Hematopoietic multipotent progenitor cell treated with erythropoietin and hydrocortisone succinate and interleukin-3 and kit ligand, for 6 days (in vitro differentiated cells): ENCODE measurements at regions not wholly inside any gene's neighbourhood (a gene's known extent, or its start where the extent isn't known, plus 50 kb on each side); places are given as distances from the start of the nearest gene placed in this dataset.

Experiments used
- DNase-seq: peaks from one replicate; pipeline ENCODE4 v3.0.0-alpha.2; 2015

GRCh38 chr5:54672871-54673270, 155.3 kb downstream of the SNX18 start:
- DNase-seq, result no peak

DNA sequence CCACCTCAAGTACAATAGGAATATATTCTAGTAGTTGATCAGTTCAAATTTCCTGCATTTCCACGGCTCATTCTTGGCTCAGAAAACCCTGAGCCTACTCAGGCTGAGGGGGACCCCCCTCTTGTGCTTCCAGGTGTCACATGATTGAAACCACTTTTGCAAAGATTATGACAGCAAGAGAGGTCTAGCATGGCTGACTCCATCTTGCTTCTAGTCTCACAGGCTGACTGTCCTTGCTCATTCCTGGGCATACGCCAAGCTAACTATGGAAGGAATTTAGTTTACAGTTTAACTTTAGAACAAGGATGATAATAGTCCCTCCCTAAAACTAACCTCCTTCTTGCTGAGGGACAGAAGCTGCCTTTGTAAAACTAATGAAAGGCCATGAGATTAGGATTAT, 154.1 kb downstream of the SNX18 start:
- no peak for DNase-seq

GRCh38 chr5:54671111-54671531, 153.6 kb downstream of the SNX18 start:
- no peak for DNase-seq

GRCh38 chr5:54670281-54670680, 152.7 kb downstream of the SNX18 start:
- DNase-seq, result no peak

DNA sequence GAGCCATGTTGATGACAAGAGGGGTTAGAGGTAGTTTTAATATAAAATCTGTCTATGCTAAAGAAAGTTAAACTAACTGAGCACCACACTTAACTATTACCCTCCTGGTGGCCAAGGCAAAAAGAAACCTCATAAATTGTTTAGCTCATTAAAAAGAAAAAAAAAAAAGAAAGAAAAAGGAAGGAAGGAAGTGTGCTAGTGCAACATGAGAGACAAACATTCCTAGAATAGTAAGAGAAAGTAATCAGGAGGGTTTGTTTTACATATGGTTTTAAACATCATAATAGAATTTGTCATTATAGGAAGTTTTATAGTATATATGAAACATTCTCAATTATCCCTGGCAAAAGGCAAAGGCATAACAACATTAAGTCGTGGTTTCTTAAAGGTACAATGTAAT, 152.3 kb downstream of the SNX18 start:
- DNase-seq, result no peak

GRCh38 chr5:54669285-54669684, 151.7 kb downstream of the SNX18 start:
- DNase-seq, result no peak

DNA sequence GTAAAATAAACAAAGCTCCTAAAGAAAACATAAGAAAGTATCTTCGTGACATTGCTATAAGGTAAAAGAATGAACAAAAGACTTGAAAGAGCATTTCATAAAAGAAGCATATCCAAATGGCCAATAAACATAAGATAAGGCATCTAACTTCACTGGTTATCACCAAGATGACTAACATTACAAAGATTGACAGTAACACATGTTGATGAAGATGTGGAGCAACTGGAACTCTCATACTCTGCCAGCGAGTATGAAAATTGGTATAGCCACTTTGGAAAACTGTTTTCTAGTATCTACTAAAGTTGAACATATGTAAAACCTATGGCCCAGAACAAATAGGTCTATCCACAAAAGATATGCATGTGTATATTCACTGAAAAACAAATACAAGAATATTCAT, 150.5 kb downstream of the SNX18 start:
- DNase-seq, result no peak

DNA sequence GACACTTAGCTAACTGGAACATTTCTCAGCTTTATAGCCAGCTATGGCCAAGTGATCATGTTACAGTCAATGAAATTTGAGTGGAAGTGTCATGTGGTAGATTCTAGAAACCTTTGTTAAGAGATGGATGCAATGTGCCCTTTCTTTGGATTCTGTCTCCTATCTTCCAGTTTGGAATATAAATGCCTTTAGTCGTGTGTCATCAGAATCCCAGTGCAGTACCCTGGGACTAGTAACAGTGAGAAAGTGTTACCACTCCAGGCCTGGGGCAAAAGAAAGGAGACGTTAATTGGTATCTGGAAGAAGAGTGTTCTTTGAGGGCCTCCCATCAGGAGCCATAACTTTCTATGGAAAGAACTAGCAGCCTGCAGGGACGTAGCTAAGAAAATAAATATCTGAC, 149.6 kb downstream of the SNX18 start:
- DNase-seq, result no peak

GRCh38 chr5:54663866-54664265, 146.3 kb downstream of the SNX18 start:
- DNase-seq, result peak; percentile 18

DNA sequence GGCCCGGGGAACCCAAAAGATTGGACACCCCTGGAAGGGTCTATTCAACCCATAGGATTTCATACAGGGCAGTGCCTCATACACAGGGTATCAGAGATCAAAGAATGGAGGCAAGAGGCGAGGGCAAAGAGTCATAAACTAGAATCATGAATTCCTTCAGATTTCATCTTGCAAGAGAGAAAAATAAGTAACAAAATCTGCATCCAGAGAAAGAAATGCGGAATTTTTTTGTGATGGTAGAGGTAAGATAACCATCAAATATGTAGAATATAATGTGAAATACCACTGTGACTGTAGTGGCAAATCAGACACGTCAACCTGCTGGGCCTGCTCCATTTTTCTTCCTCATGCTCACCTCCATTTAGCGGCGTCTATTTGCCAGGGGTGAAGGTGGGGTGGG, 143.6 kb downstream of the SNX18 start:
- no peak for DNase-seq

GRCh38 chr5:54659700-54660131, 142.2 kb downstream of the SNX18 start:
- no peak for DNase-seq

DNA sequence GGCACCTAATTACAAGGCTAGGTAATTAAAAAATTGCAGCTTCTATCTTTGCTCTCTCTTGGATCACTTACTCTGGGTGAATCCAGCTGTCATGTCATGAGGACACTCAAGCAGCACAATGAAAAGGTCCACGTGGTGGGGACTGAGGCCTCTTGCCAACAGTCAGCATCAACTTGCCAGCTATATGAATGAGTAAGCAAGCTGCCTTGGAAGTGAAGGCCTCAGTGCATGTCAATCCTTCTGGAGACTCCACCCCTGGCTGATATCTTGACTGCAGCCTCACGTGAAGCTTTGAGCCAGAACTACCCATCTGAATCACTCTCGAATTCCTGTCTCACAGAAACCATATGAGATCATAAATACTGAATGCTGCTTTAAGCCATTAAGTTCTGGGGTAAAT, 140.5 kb downstream of the SNX18 start:
- no peak for DNase-seq

DNA sequence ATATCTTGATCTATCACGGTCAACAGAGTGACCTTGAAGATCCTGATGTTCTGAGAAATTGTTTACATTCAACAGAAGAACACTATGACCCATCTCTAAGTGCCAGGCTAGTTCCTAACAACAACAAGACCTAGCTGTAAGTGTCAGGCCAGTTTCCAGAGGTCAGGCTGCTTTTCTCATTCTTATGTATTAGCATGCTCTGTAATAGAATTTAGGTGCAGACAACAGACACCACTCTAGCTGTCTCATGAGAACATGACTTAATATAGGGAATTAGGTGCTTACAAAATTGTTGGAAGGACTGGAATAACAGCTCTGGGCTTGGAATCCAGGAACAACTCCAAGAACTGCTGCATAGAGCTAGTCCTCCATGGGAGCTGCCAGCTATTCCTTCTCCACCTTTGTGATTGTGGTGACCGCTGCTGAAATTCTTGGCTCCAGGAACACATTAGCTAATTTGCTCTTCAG, 138.7 kb downstream of the SNX18 start:
- no peak for DNase-seq

- no peak for DNase-seq
These were observed 138.2 kb downstream of the SNX18 start for GRCh38 chr5:54655761-54656160.

DNA sequence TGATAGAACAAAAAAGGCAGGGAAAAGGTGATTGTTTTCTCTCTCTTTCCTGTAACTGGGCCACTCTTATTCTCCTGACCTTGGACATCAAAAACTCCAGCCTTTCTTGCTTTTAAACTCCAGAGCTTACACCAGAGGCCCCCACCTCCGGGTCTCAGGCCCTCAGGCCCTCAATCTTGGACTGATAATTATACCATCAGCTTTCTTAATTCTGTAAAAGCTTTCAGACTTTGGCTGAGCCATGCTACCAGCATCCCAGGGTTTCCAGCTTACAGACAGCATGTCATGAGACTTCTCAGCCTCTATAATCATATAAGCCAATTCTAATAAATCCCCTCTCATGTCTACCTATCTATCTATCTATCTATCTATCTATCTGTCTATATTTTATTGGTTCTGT, 137.7 kb downstream of the SNX18 start:
- DNase-seq, result no peak

DNA sequence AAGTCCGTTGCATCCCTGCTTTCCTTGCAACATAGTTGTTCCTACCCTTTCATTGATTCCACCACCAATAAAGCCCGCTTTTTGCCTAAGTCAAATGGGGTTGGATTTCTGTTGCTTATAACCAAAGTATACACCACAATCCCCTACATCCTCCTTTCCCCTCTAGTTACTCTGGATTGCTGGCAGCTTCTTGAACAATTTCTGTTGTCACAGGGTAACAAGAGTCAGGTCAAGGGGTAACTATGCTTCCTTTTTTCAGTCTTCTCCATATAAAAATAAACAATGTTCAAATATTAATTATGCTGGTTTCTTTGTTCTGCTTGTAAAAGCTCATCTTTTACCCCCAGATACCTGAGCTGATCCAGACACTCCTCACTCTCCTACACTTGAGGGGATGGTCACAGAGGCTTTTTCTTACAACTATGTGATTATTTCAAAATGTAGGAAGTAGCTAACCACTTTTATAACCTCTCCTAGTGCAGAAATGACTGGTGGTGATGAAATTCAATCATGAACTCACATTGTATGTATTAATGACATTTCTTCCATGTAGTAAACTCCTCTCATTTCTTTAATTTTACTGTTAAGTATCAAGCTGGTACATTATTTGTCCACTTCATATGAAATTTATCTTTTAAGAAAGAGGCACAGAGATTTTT, 136.5 kb downstream of the SNX18 start:
- DNase-seq, result peak; percentile 25

- DNase-seq, result no peak
These were observed 134.0 kb downstream of the SNX18 start for GRCh38 chr5:54651482-54652076.

DNA sequence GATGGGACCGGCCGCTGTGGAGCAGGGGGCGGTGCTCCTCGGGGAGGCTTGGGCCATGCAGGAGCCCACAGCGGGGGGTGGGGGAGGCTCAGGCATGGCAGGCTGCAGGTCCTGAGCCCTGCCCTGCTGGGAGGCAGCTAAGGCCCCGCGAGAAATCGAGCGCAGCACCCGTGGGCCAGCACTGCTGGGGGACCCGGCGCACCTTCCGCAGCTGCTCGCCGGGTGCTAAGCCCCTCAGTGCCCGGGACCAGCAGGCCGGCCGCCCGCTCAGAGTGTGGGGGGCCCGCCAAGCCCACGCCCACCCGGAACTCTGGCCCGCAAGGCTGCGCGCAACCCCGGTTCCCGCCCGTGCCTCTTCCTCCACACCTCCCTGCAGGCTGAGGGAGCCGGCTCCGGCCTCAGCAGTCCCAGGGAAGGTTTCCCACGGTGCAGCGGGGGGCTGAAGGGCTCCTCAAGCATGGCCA, 131.5 kb downstream of the SNX18 start:
- DNase-seq, result no peak

DNA sequence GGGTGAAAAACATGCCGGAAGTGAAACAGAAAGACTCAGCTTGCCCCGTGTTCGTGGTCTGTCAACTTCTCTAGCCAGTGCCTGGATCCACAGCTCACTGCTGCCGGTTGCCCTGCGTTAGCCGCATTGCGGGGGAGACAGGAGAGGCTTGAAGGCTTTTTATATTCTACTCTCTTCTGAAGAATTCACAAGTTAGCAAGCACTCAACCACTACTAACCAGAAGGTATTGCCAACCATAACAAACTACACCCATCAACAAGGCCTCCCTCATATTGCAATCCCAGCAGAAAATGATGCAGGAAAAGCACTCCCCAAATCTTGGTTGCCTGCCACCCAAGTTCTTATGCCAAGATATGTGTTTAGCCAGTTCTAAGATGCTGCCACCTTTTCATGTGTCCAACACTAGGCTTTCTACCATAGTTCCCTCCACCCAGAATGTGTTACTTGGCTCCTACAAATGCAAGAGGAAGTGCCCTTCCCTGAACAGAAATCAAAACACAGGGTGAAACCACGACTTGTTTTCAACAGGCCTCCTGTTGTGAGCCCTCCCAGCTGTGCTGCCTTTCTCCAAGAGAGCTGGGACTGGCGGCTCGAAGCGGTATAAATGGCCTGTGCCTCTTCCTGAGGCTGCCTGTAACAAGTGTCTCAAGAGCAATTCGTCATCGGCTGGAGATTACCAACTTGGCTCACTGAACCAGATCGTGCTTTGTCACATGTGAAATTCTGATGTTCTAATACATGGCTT, 129.0 kb downstream of the SNX18 start:
- DNase-seq, result peak; percentile 29

- no peak for DNase-seq
These were observed 128.4 kb downstream of the SNX18 start for GRCh38 chr5:54645882-54646355.

GRCh38 chr5:54644226-54644625, 126.7 kb downstream of the SNX18 start:
- no peak for DNase-seq

- no peak for DNase-seq
These were observed 126.1 kb downstream of the SNX18 start for GRCh38 chr5:54643685-54644106.

GRCh38 chr5:54639621-54640020, 122.1 kb downstream of the SNX18 start:
- no peak for DNase-seq

DNA sequence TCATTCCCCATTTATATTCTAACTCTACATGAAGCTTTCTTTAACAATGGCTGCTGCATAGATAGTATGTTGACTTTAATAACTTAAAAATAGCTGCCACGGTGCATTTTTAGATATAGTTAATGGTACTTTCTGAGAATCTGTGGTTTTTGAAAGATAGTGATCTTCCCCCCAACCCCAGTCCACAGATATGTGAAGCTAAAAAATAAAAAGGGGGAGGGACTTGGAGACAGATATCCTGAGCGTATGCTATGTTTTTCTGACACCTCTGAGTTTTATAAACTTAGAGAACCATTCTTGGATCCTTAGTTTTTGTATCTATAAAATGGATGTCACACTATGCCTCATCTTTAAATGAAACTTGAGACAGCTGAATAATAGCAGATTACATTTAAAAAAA, 120.5 kb downstream of the SNX18 start:
- DNase-seq, result peak; percentile 9
